Dendritic cell treated with granulocyte-macrophage colony-stimulating factor and Interleukin-4, amounts not matched to agents 40 ng/mL and 50 ng/mL, for 4 days (primary cell): ENCODE measurements at regions not wholly inside any gene's neighbourhood (a gene's known extent, or its start where the extent isn't known, plus 50 kb on each side); places are given as distances from the start of the nearest gene placed in this dataset.
"Not testable (repeated sequence)": the region's sequence is repeated elsewhere in the genome, so short reads cannot be mapped to it uniquely, and the experiment has no call there.

Experiments used
- H3K27ac Mint-ChIP-seq: one replicate; pipeline ENCODE4 v1.8.0; 2022; ENCODE audit warnings: mild to moderate bottlenecking, mixed read lengths
- H3K27me3 Mint-ChIP-seq: one replicate; pipeline ENCODE4 v1.8.0; 2022; ENCODE audit warnings: mild to moderate bottlenecking, mixed read lengths
- H3K36me3 Mint-ChIP-seq: one replicate; pipeline ENCODE4 v1.8.0; 2022; ENCODE audit warnings: low read depth, mixed read lengths
- H3K4me1 Mint-ChIP-seq: one replicate; pipeline ENCODE4 v1.8.0; 2022; ENCODE audit warnings: low read depth, mixed read lengths
- H3K4me3 Mint-ChIP-seq: one replicate; pipeline ENCODE4 v1.8.0; 2022; ENCODE audit warnings: mild to moderate bottlenecking, moderate library complexity, mixed read lengths
- H3K9me3 Mint-ChIP-seq: one replicate; pipeline ENCODE4 v1.8.0; 2022; ENCODE audit warnings: mixed read lengths
- intact Hi-C: fragments of 100-400 bp; cut with micrococcal nuclease; formaldehyde crosslinking; loops from one replicate; pipeline ENCODE4 v1.15.0; 2022

GRCh38 chr3:147333098-147333497 is 73.2 kb downstream of the ZIC4 start:
- Mint-ChIP-seq H3K4me3 (no peak overlapping the region), H3K4me1 (no peaks in the 10 kb centered on the region), H3K36me3 (no peaks in the 10 kb centered on the region), H3K9me3 (no peaks in the 10 kb centered on the region), H3K27me3 (no peaks in the 10 kb centered on the region), H3K27ac (no peak overlapping the region)
- intact Hi-C loops, result no loop called here

GRCh38 chr3:147328711-147329110 is 77.6 kb downstream of the ZIC4 start:
- Mint-ChIP-seq H3K4me1 (no peaks in the 10 kb centered on the region), H3K27ac (no peak overlapping the region), H3K4me3 (no peak overlapping the region), H3K36me3 (no peaks in the 10 kb centered on the region), H3K27me3 (no peaks in the 10 kb centered on the region), H3K9me3 (no peaks in the 10 kb centered on the region)
- intact Hi-C loops, result no loop called here

- no peak overlapping the region for H3K4me3 Mint-ChIP-seq
Measured at GRCh38 chr3:147324356-147324755, 82.0 kb downstream of the ZIC4 start.

GRCh38 chr3:147318900-147319299 is 87.4 kb downstream of the ZIC4 start:
- intact Hi-C loops, result no loop called here
- Mint-ChIP-seq H3K4me3 (no peak overlapping the region), H3K27ac (no peak overlapping the region), H3K36me3 (no peaks in the 10 kb centered on the region), H3K9me3 (no peaks in the 10 kb centered on the region), H3K27me3 (no peaks in the 10 kb centered on the region), H3K4me1 (no peaks in the 10 kb centered on the region)

More at GRCh38 chr3:147324356-147324755, 82.0 kb downstream of the ZIC4 start:
- Mint-ChIP-seq H3K4me1 (no peaks in the 10 kb centered on the region), H3K27ac (no peak overlapping the region), H3K27me3 (no peaks in the 10 kb centered on the region), H3K9me3 (no peaks in the 10 kb centered on the region), H3K36me3 (no peaks in the 10 kb centered on the region)
- intact Hi-C loops, result no loop called here

- H3K27ac Mint-ChIP-seq, H3K36me3 Mint-ChIP-seq, H3K4me3 Mint-ChIP-seq, H3K4me1 Mint-ChIP-seq, H3K27me3 Mint-ChIP-seq, H3K9me3 Mint-ChIP-seq, intact Hi-C loops: not testable (repeated sequence)
Measured at GRCh38 chr3:147317080-147317479, 89.3 kb downstream of the ZIC4 start.

- H3K36me3 Mint-ChIP-seq, result no peaks in the 10 kb centered on the region
- intact Hi-C loops, result no loop called here
- H3K27ac Mint-ChIP-seq, result no peak overlapping the region
- H3K27me3 Mint-ChIP-seq, result no peaks in the 10 kb centered on the region
- no peaks in the 10 kb centered on the region for H3K9me3 Mint-ChIP-seq
- H3K4me3 Mint-ChIP-seq, result no peak overlapping the region
- no peaks in the 10 kb centered on the region for H3K4me1 Mint-ChIP-seq
Measured at GRCh38 chr3:147313513-147313912, 92.8 kb downstream of the ZIC4 start.

GRCh38 chr3:147312786-147313280 is 93.5 kb downstream of the ZIC4 start:
- H3K4me3 Mint-ChIP-seq, result no peak overlapping the region
- no peak overlapping the region for H3K27ac Mint-ChIP-seq
- H3K36me3 Mint-ChIP-seq, result no peaks in the 10 kb centered on the region
- H3K4me1 Mint-ChIP-seq, result no peaks in the 10 kb centered on the region
- H3K27me3 Mint-ChIP-seq, result no peaks in the 10 kb centered on the region
- no peaks in the 10 kb centered on the region for H3K9me3 Mint-ChIP-seq
- intact Hi-C loops, result no loop called here

GRCh38 chr3:147311716-147312115 is 94.6 kb downstream of the ZIC4 start:
- Mint-ChIP-seq H3K27ac (no peak overlapping the region), H3K4me3 (no peak overlapping the region), H3K9me3 (no peaks in the 10 kb centered on the region), H3K36me3 (no peaks in the 10 kb centered on the region), H3K27me3 (no peaks in the 10 kb centered on the region), H3K4me1 (no peaks in the 10 kb centered on the region)
- intact Hi-C loops, result no loop called here

GRCh38 chr3:147305533-147306250 is 100.7 kb downstream of the ZIC4 start:
- H3K4me3 Mint-ChIP-seq, result no peak overlapping the region
- no peaks in the 10 kb centered on the region for H3K9me3 Mint-ChIP-seq
- H3K27ac Mint-ChIP-seq, result no peak overlapping the region
- no peaks in the 10 kb centered on the region for H3K27me3 Mint-ChIP-seq
- H3K36me3 Mint-ChIP-seq, result no peaks in the 10 kb centered on the region
- H3K4me1 Mint-ChIP-seq, result no peaks in the 10 kb centered on the region
- intact Hi-C loops, result no loop called here

GRCh38 chr3:147304756-147305155 is 101.6 kb downstream of the ZIC4 start:
- Mint-ChIP-seq H3K4me3 (no peak overlapping the region), H3K4me1 (no peaks in the 10 kb centered on the region), H3K36me3 (no peaks in the 10 kb centered on the region), H3K27ac (no peak overlapping the region), H3K27me3 (no peaks in the 10 kb centered on the region), H3K9me3 (no peaks in the 10 kb centered on the region)
- intact Hi-C loops, result no loop called here

GRCh38 chr3:147301781-147302180 is 104.6 kb downstream of the ZIC4 start:
- H3K4me1 Mint-ChIP-seq, result no peaks in the 10 kb centered on the region
- H3K27me3 Mint-ChIP-seq, result no peaks in the 10 kb centered on the region
- no peaks in the 10 kb centered on the region for H3K9me3 Mint-ChIP-seq
- no peaks in the 10 kb centered on the region for H3K36me3 Mint-ChIP-seq
- no peak overlapping the region for H3K27ac Mint-ChIP-seq
- intact Hi-C loops, result no loop called here
- H3K4me3 Mint-ChIP-seq, result no peak overlapping the region

- H3K9me3 Mint-ChIP-seq, result no peaks in the 10 kb centered on the region
- no peaks in the 10 kb centered on the region for H3K4me1 Mint-ChIP-seq
- H3K27ac Mint-ChIP-seq, result no peak overlapping the region
- no peaks in the 10 kb centered on the region for H3K27me3 Mint-ChIP-seq
- intact Hi-C loops, result no loop called here
- H3K36me3 Mint-ChIP-seq, result no peaks in the 10 kb centered on the region
- H3K4me3 Mint-ChIP-seq, result no peak overlapping the region
Measured at GRCh38 chr3:147299656-147300055, 106.7 kb downstream of the ZIC4 start.

GRCh38 chr3:147298511-147298982 is 107.8 kb downstream of the ZIC4 start:
- intact Hi-C loops, result no loop called here
- H3K27me3 Mint-ChIP-seq, result no peaks in the 10 kb centered on the region
- no peaks in the 10 kb centered on the region for H3K9me3 Mint-ChIP-seq
- H3K4me1 Mint-ChIP-seq, result no peaks in the 10 kb centered on the region
- H3K4me3 Mint-ChIP-seq, result no peak overlapping the region
- H3K36me3 Mint-ChIP-seq, result no peaks in the 10 kb centered on the region
- H3K27ac Mint-ChIP-seq, result no peak overlapping the region

GRCh38 chr3:147297761-147298350 is 108.5 kb downstream of the ZIC4 start:
- no peak overlapping the region for H3K27ac Mint-ChIP-seq
- no peaks in the 10 kb centered on the region for H3K36me3 Mint-ChIP-seq
- no peaks in the 10 kb centered on the region for H3K9me3 Mint-ChIP-seq
- no peak overlapping the region for H3K4me3 Mint-ChIP-seq
- intact Hi-C loops, result no loop called here
- H3K27me3 Mint-ChIP-seq, result no peaks in the 10 kb centered on the region
- H3K4me1 Mint-ChIP-seq, result no peaks in the 10 kb centered on the region

GRCh38 chr3:147287370-147287769 is 119.0 kb downstream of the ZIC4 start:
- H3K27me3 Mint-ChIP-seq, intact Hi-C loops, H3K4me3 Mint-ChIP-seq, H3K36me3 Mint-ChIP-seq, H3K27ac Mint-ChIP-seq, H3K4me1 Mint-ChIP-seq: not testable (repeated sequence)
- H3K9me3 Mint-ChIP-seq, result peaks cover 23% of the 10 kb centered on the region
